Liver (tissue), 7 donors: ENCODE measurements at regions not wholly inside any gene's neighbourhood (a gene's known extent, or its start where the extent isn't known, plus 50 kb on each side); places are given as distances from the start of the nearest gene placed in this dataset.

Experiments
- DNase-seq: peaks from one replicate; pipeline ENCODE4 v3.0.0-alpha.2; 2017; ENCODE audit warnings: low spot score
- H3K27ac ChIP-seq, 2 donors: one replicate each; pipeline ENCODE4 v1.7.0; 2013; ENCODE audit warnings: inconsistent platforms in 2 of 2, low read length in 2 of 2, control low read depth in 1 of 2, low read depth in 1 of 2, mild to moderate bottlenecking in 1 of 2
- H3K27me3 ChIP-seq, 4 donors: one replicate each; pipeline versions ENCODE4 v1.6.1 to v1.7.0; 2013; ENCODE audit warnings: low read length in 3 of 4, inconsistent platforms in 1 of 4, mild to moderate bottlenecking in 1 of 4, moderate library complexity in 1 of 4; ENCODE audit not compliant: control insufficient read depth in 4 of 4, insufficient read depth in 4 of 4
- H3K36me3 ChIP-seq, 4 donors: one replicate each; pipeline versions ENCODE4 v1.6.1 to v1.7.0; 2013; ENCODE audit warnings: low read length in 3 of 4, mild to moderate bottlenecking in 3 of 4, low read depth in 1 of 4, moderate library complexity in 1 of 4; ENCODE audit not compliant: control insufficient read depth in 4 of 4, insufficient read depth in 3 of 4
- H3K4me1 ChIP-seq, 4 donors: one replicate each; pipeline versions ENCODE4 v1.6.1 to v1.7.0; 2013; ENCODE audit warnings: low read length in 3 of 4, mild to moderate bottlenecking in 3 of 4, moderate library complexity in 1 of 4; ENCODE audit not compliant: control insufficient read depth in 4 of 4, insufficient read depth in 4 of 4
- H3K4me3 ChIP-seq, 3 donors: one replicate each; pipeline versions ENCODE4 v1.6.1 to v1.7.0; 2013; ENCODE audit warnings: low read length in 3 of 3, control low read depth in 1 of 3, low read depth in 1 of 3, mild to moderate bottlenecking in 1 of 3
- H3K9ac ChIP-seq, 2 donors: one replicate each; pipeline ENCODE4 v1.7.0; 2013; ENCODE audit warnings: low read length in 2 of 2, mild to moderate bottlenecking in 2 of 2, moderate library complexity in 2 of 2, control low read depth in 1 of 2, low read depth in 1 of 2
- H3K9me3 ChIP-seq, 4 donors: one replicate each; pipeline versions ENCODE4 v1.6.1 to v1.7.0; 2013; ENCODE audit warnings: low read length in 3 of 4; ENCODE audit not compliant: control insufficient read depth in 4 of 4
- ATF3 ChIP-seq: IDR thresholded peaks from 2 replicates; pipeline ENCODE4 v1.6.1; 2016; ENCODE audit warnings: antibody characterized with exemption
- EGR1 ChIP-seq, 2 donors: IDR thresholded peaks; 2 replicates each; pipeline ENCODE4 v1.6.1; 2016 to 2018; ENCODE audit warnings: antibody characterized with exemption in 2 of 2, low read depth in 2 of 2
- FOXA1 ChIP-seq: IDR thresholded peaks from 2 replicates; pipeline ENCODE4 v1.6.1; 2016; ENCODE audit warnings: antibody characterized with exemption
- FOXA2 ChIP-seq: IDR thresholded peaks from 2 replicates; pipeline ENCODE4 v1.6.1; 2016; ENCODE audit warnings: antibody characterized with exemption
- GABPA ChIP-seq, 2 donors: IDR thresholded peaks in 1 of 2; conservative IDR thresholded peaks in 1 of 2; 2 replicates each; pipeline ENCODE4 v1.6.1; 2016; ENCODE audit warnings: antibody characterized with exemption in 2 of 2, mild to moderate bottlenecking in 1 of 2, moderate library complexity in 1 of 2
- HNF4A ChIP-seq, 2 donors: conservative IDR thresholded peaks; 2 replicates each; pipeline ENCODE4 v1.6.1; 2016; ENCODE audit warnings: antibody characterized with exemption in 2 of 2, mild to moderate bottlenecking in 2 of 2
- HNF4G ChIP-seq: IDR thresholded peaks from 2 replicates; pipeline ENCODE4 v1.6.1; 2016; ENCODE audit warnings: antibody characterized with exemption
- JUND ChIP-seq, 2 donors: IDR thresholded peaks; 2 replicates each; pipeline ENCODE4 v1.6.1; 2016; ENCODE audit warnings: antibody characterized with exemption in 2 of 2
- MAX ChIP-seq: IDR thresholded peaks from 2 replicates; pipeline ENCODE4 v1.6.1; 2016; ENCODE audit warnings: antibody characterized with exemption
- NR2F2 ChIP-seq: IDR thresholded peaks from 2 replicates; pipeline ENCODE4 v1.6.1; 2016; ENCODE audit warnings: antibody characterized with exemption
- RAD21 ChIP-seq, 2 donors: IDR thresholded peaks; 2 replicates each; pipeline ENCODE4 v1.6.1; 2016; ENCODE audit warnings: antibody characterized with exemption in 2 of 2, mild to moderate bottlenecking in 2 of 2
- REST ChIP-seq: IDR thresholded peaks from 2 replicates; pipeline ENCODE4 v1.6.1; 2016; ENCODE audit warnings: antibody characterized with exemption, mild to moderate bottlenecking
- RXRA ChIP-seq, 2 donors: IDR thresholded peaks; 2 replicates each; pipeline ENCODE4 v1.6.1; 2017 to 2018; ENCODE audit warnings: antibody characterized with exemption in 2 of 2, mild to moderate bottlenecking in 1 of 2
- SP1 ChIP-seq: IDR thresholded peaks from 2 replicates; pipeline ENCODE4 v1.6.1; 2018; ENCODE audit warnings: antibody characterized with exemption, mild to moderate bottlenecking
- TAF1 ChIP-seq: conservative IDR thresholded peaks from 2 replicates; pipeline ENCODE4 v1.6.1; 2016; ENCODE audit warnings: antibody characterized with exemption, mild to moderate bottlenecking
- YY1 ChIP-seq: IDR thresholded peaks from 2 replicates; pipeline ENCODE4 v1.6.1; 2016; ENCODE audit warnings: antibody characterized with exemption, mild to moderate bottlenecking
- ZBTB33 ChIP-seq: IDR thresholded peaks from 2 replicates; pipeline ENCODE4 v1.6.1; 2016; ENCODE audit warnings: antibody characterized with exemption
- WGBS: extraction: QIAGEN DNeasy Blood & Tissue Kit; methylation state at CpG from one replicate; pipeline ENCODE4 v1.1.7; 2013; 5-methylcytosine and 5-hydroxymethylcytosine counted together
- donor health status: healthy.
- donor health status: healthy.
- donor health status: healthy.
- donor health status: healthy.

GRCh38 chr6:16001158-16001557, 127.7 kb upstream of the MYLIP start:
- WGBS, result 91% methylated on average over 5 of the region's 5 CpGs
- no peaks in the 10 kb centered on the region for H3K9me3 ChIP-seq
- no peak for DNase-seq
- no peak overlapping the region for H3K9ac ChIP-seq
- H3K27ac ChIP-seq, result no peak overlapping the region
- no peaks in the 10 kb centered on the region for H3K27me3 ChIP-seq
- H3K4me3 ChIP-seq, result no peak overlapping the region
- TF ChIP-seq REST (no peak), RXRA (IDR thresholded peaks at IDR 0.05) (no peak), SP1 (no peak), ATF3 (no peak), EGR1 (IDR thresholded peaks at IDR 0.05; ENCODE audit: low read depth in 2 of 2) (no peak), YY1 (no peak), NR2F2 (no peak), MAX (no peak), RAD21 (IDR thresholded peaks at IDR 0.05) (no peak), FOXA2 (no peak)
- no peaks in the 10 kb centered on the region for H3K4me1 ChIP-seq
- no peaks in the 10 kb centered on the region for H3K36me3 ChIP-seq

GRCh38 chr6:15999201-15999600, 129.7 kb upstream of the MYLIP start:
- Histone ChIP-seq H3K27ac (no peak overlapping the region), H3K9me3 (no peaks in the 10 kb centered on the region), H3K4me1 (no peaks in the 10 kb centered on the region), H3K9ac (no peak overlapping the region), H3K4me3 (no peak overlapping the region), H3K36me3 (no peaks in the 10 kb centered on the region), H3K27me3 (no peaks in the 10 kb centered on the region)
- no peak for DNase-seq
- TF ChIP-seq RAD21 (IDR thresholded peaks at IDR 0.05), result no peak
- TF ChIP-seq JUND (IDR thresholded peaks at IDR 0.05), result no peak
- TF ChIP-seq ZBTB33, result no peak
- TF ChIP-seq HNF4G, result no peak
- TF ChIP-seq GABPA (IDR thresholded peaks at IDR 0.05 in 1 of 2, conservative IDR thresholded peaks at IDR 0.05 in 1 of 2), result no peak
- TF ChIP-seq REST, result no peak
- TF ChIP-seq SP1, result no peak
- TF ChIP-seq TAF1, result no peak
- no peak for TF ChIP-seq MAX
- no peak for TF ChIP-seq FOXA1
- TF ChIP-seq HNF4A (conservative IDR thresholded peaks at IDR 0.05), result no peak
- WGBS, result 87% methylated on average over 4 of the region's 4 CpGs
